ENCODE measurements at regions not wholly inside any gene's neighbourhood (a gene's known extent, or its start where the extent isn't known, plus 50 kb on each side); places are given as distances from the start of the nearest gene placed in this dataset.

- TF ChIP-seq POLR2AphosphoS5 (IDR thresholded peaks at IDR 0.05; ENCODE audit: low read depth, low read length) (no peak), CTCF (IDR thresholded peaks at IDR 0.05) (no peak), REST (IDR thresholded peaks at IDR 0.05; ENCODE audit: insufficient read depth in 1 of 2, low read depth in 2 of 2, low read length in 1 of 2) (no peak), SIN3A (IDR thresholded peaks at IDR 0.05; ENCODE audit: borderline replicate concordance, insufficient read depth, low read depth, low read length) (no peak), TCF7L2 (IDR thresholded peaks at IDR 0.05; ENCODE audit: low read depth, low read length) (no peak)
Observed at GRCh38 chr6:147009358-147009757, 194.9 kb upstream of the STXBP5 start.
